NT2/D1 (cell line): ENCODE measurements at regions not wholly inside any gene's neighbourhood (a gene's known extent, or its start where the extent isn't known, plus 50 kb on each side); places are given as distances from the start of the nearest gene placed in this dataset.
"Not testable (repeated sequence)": the region's sequence is repeated elsewhere in the genome, so short reads cannot be mapped to it uniquely, and the experiment has no call there.

Experiments
- YY1 ChIP-seq: IDR thresholded peaks from 2 replicates; pipeline ENCODE4 v1.6.1; 2011; ENCODE audit not compliant: insufficient read length, insufficient read depth
- ZNF274 ChIP-seq: IDR thresholded peaks from 2 replicates; pipeline ENCODE4 v1.6.1; 2011; ENCODE audit warnings: mild to moderate bottlenecking, low read depth, low read length

DNA sequence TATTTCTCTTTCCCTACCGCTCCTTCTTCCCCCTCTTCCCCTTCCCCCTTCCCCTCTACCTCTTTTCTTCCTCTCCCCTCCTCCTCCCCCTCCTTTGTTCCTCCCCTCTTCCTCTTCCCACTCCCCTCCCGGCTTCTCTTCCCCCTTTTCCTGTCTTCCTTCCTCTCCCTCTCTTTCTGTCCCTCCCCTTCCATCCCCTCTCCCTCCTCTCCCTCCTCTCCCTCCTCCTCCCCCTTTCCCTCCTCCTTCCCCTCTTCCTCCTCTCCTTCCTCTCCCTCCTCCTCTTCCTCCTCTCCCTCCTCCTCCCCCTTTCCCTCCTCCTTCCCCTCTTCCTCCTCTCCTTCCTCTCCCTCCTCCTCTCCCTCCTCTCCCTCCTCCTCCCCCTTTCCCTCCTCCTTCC, 81.5 kb downstream of the TFAP2C start:
- not testable (repeated sequence) for TF ChIP-seq YY1, ZNF274
